ENCODE measurements at regions not wholly inside any gene's neighbourhood (a gene's known extent, or its start where the extent isn't known, plus 50 kb on each side); places are given as distances from the start of the nearest gene placed in this dataset.
A peak's percentile ranks its signal among the peaks of the same experiment; 100 is the strongest.

- no peak for DNase-seq
These were observed 53.4 kb upstream of the NAV3 start for GRCh38 chr12:77777274-77777673.

- DNase-seq: no peak
These were observed 55.9 kb upstream of the NAV3 start for GRCh38 chr12:77774761-77775160.

- DNase-seq: no peak
These were observed 57.9 kb upstream of the NAV3 start for GRCh38 chr12:77772676-77773298.

- no peak for DNase-seq
These were observed 62.1 kb upstream of the NAV3 start for GRCh38 chr12:77768558-77768957.

GRCh38 chr12:77767756-77768343, 62.8 kb upstream of the NAV3 start:
- no peak for DNase-seq

GRCh38 chr12:77767335-77767734, 63.4 kb upstream of the NAV3 start:
- DNase-seq: no peak

GRCh38 chr12:77766224-77766623, 64.5 kb upstream of the NAV3 start:
- DNase-seq: no peak

- no peak for DNase-seq
These were observed 69.4 kb upstream of the NAV3 start for GRCh38 chr12:77761286-77761685.

GRCh38 chr12:77760271-77761025, 70.2 kb upstream of the NAV3 start:
- no peak for DNase-seq

GRCh38 chr12:77754086-77754485, 76.6 kb upstream of the NAV3 start:
- DNase-seq: no peak

GRCh38 chr12:77751939-77752338, 78.8 kb upstream of the NAV3 start:
- no peak for DNase-seq

GRCh38 chr12:77746096-77746495, 84.6 kb upstream of the NAV3 start:
- peak in 1 of 5 experiments; percentile 56 for DNase-seq

GRCh38 chr12:77745624-77746023, 85.1 kb upstream of the NAV3 start:
- no peak for DNase-seq

GRCh38 chr12:77742631-77743030, 88.1 kb upstream of the NAV3 start:
- no peak for DNase-seq

GRCh38 chr12:77741974-77742517, 88.6 kb upstream of the NAV3 start:
- DNase-seq: no peak

GRCh38 chr12:77736219-77736965, 94.3 kb upstream of the NAV3 start:
- no peak for DNase-seq

- DNase-seq: no peak
These were observed 96.3 kb upstream of the NAV3 start for GRCh38 chr12:77734214-77734883.

- no peak for DNase-seq
These were observed 102.7 kb upstream of the NAV3 start for GRCh38 chr12:77728018-77728417.

- DNase-seq: no peak
These were observed 103.2 kb upstream of the NAV3 start for GRCh38 chr12:77727442-77728001.

GRCh38 chr12:77725611-77726010, 105.1 kb upstream of the NAV3 start:
- no peak for DNase-seq

- no peak for DNase-seq
These were observed 106.2 kb upstream of the NAV3 start for GRCh38 chr12:77724367-77724957.

GRCh38 chr12:77723308-77723707, 107.4 kb upstream of the NAV3 start:
- no peak for DNase-seq
